Astrocyte (in vitro differentiated cells and primary cell): ENCODE measurements at regions not wholly inside any gene's neighbourhood (a gene's known extent, or its start where the extent isn't known, plus 50 kb on each side); places are given as distances from the start of the nearest gene placed in this dataset.

Experiments used
- CTCF ChIP-seq: IDR thresholded peaks from 2 replicates; pipeline ENCODE4 v1.5.1; 2011; ENCODE audit warnings: low read depth, mild to moderate bottlenecking, inconsistent platforms, low read length, moderate library complexity; ENCODE audit not compliant: insufficient read depth
- EZH2 ChIP-seq: IDR thresholded peaks from 2 replicates; pipeline ENCODE4 v1.6.1; 2012; ENCODE audit warnings: mild to moderate bottlenecking, low read length, inconsistent platforms; ENCODE audit not compliant: insufficient read depth

GRCh38 chr18:73004260-73004659 is 136.5 kb upstream of the NETO1 start:
- TF ChIP-seq EZH2 (no peak), CTCF (no peak)
